ENCODE measurements at regions not wholly inside any gene's neighbourhood (a gene's known extent, or its start where the extent isn't known, plus 50 kb on each side); places are given as distances from the start of the nearest gene placed in this dataset.
A peak's percentile ranks its signal among the peaks of the same experiment; 100 is the strongest.

- TF ChIP-seq ZFP90 (CRISPR knock-in tag; IDR thresholded peaks at IDR 0.05; ENCODE audit: borderline replicate concordance) (no peak), ZNF687 (CRISPR knock-in tag; IDR thresholded peaks at IDR 0.05) (0 out of 2 replicates have a peak, but pooled peaks have one; percentile 25), CEBPZ (IDR thresholded peaks at IDR 0.05; ENCODE audit: low read length) (no peak), HMGXB4 (CRISPR knock-in tag; IDR thresholded peaks at IDR 0.05; ENCODE audit: borderline replicate concordance in 1 of 2, low read depth in 1 of 2) (0 out of 4 replicates have a peak, but pooled peaks of 1 of the 2 experiments have one; percentile 24), ZNF670 (CRISPR knock-in tag; IDR thresholded peaks at IDR 0.05; ENCODE audit: borderline replicate concordance) (no peak), TGIF2 (CRISPR knock-in tag; IDR thresholded peaks at IDR 0.05) (no peak), ZSCAN21 (CRISPR knock-in tag; IDR thresholded peaks at IDR 0.05; ENCODE audit: borderline replicate concordance) (no peak), ZNF512 (CRISPR knock-in tag; IDR thresholded peaks at IDR 0.05) (no peak), ETV5 (CRISPR knock-in tag; IDR thresholded peaks at IDR 0.05; ENCODE audit: borderline replicate concordance) (peak; percentile 42; the same call in 1 of the 2 replicates), CREB3 (CRISPR knock-in tag; IDR thresholded peaks at IDR 0.05) (no peak), ZFP91 (CRISPR knock-in tag; IDR thresholded peaks at IDR 0.05; ENCODE audit: borderline replicate concordance) (0 out of 2 replicates have a peak, but pooled peaks have one; percentile 20), HMG20A (CRISPR knock-in tag; IDR thresholded peaks at IDR 0.05; ENCODE audit: borderline replicate concordance) (peak; percentile 51; the same call in 1 of the 2 replicates)
Observed at GRCh38 chr1:229164836-229165735, 105.8 kb upstream of the RAB4A start (continued).

Measured in HepG2 (cell line).